HEK293 (cell line): ENCODE measurements at regions not wholly inside any gene's neighbourhood (a gene's known extent, or its start where the extent isn't known, plus 50 kb on each side); places are given as distances from the start of the nearest gene placed in this dataset.

Experiments
- CTCF ChIA-PET: fragments of 350-600 bp; formaldehyde crosslinking; extraction: SDS; loops from one replicate; lab custom pipeline; 2021; ENCODE audit warnings: antibody characterized with exemption; lab: Yijun Ruan, JAX
- POLR2A ChIA-PET: fragments of 300-600 bp; formaldehyde crosslinking; extraction: SDS; loops from one replicate; lab custom pipeline; 2020; ENCODE audit warnings: antibody characterized with exemption, inconsistent platforms; lab: Yijun Ruan, JAX
- H3K27ac ChIP-seq: fragments of 200-500 bp; sonication (Bioruptor generic); 2 replicates; pipeline ENCODE4 v1.5.1; 2014; ENCODE audit warnings: low read depth, low read length, control low read depth, inconsistent platforms; ENCODE audit errors: extremely low read depth
- H3K36me3 ChIP-seq, 2 experiments: fragments of 200-500 bp in 1 of 2; sonication (Bioruptor generic) in 1 of 2; 1 replicate in 1 of 2; 2 replicates in 1 of 2; pipeline ENCODE4 v1.5.1; 2014 to 2017; ENCODE audit warnings: inconsistent platforms in 2 of 2, low read length in 2 of 2; ENCODE audit not compliant: control insufficient read depth in 2 of 2, insufficient read depth in 1 of 2
- H3K4me1 ChIP-seq: fragments of 200-500 bp; sonication (Bioruptor generic); 2 replicates; pipeline ENCODE4 v1.5.1; 2014; ENCODE audit warnings: mild to moderate bottlenecking, low read length, inconsistent platforms; ENCODE audit not compliant: control insufficient read depth, insufficient read depth
- H3K4me3 ChIP-seq: 2 replicates; pipeline ENCODE4 v1.5.1; 2011; ENCODE audit warnings: low read depth, mild to moderate bottlenecking, control low read depth, low read length, moderate library complexity
- H3K9me3 ChIP-seq: fragments of 200-500 bp; sonication (Bioruptor generic); 2 replicates; pipeline ENCODE4 v1.5.1; 2014; ENCODE audit warnings: low read depth, low read length, inconsistent platforms; ENCODE audit not compliant: control insufficient read depth, insufficient read depth
- GLIS2 ChIP-seq: fragments of 450-650 bp; formaldehyde crosslinking; IDR thresholded peaks from 2 replicates; pipeline ENCODE4 v1.5.1; 2016; ENCODE audit warnings: missing biosample characterization, missing genetic modification characterization
- KLF1 ChIP-seq: fragments of 450-650 bp; formaldehyde crosslinking; IDR thresholded peaks from 2 replicates; pipeline ENCODE4 v1.5.1; 2016; ENCODE audit warnings: missing biosample characterization, missing genetic modification characterization
- MYNN ChIP-seq: fragments of 450-650 bp; formaldehyde crosslinking; IDR thresholded peaks from 2 replicates; pipeline ENCODE4 v1.5.1; 2016; ENCODE audit warnings: missing biosample characterization, missing genetic modification characterization, borderline replicate concordance
- MZF1 ChIP-seq: fragments of 450-650 bp; formaldehyde crosslinking; IDR thresholded peaks from 2 replicates; pipeline ENCODE4 v1.5.1; 2017; ENCODE audit warnings: missing biosample characterization, missing genetic modification characterization, borderline replicate concordance
- PRDM10 ChIP-seq: fragments of 450-650 bp; formaldehyde crosslinking; IDR thresholded peaks from 2 replicates; pipeline ENCODE4 v1.5.1; 2016; ENCODE audit warnings: missing biosample characterization, missing genetic modification characterization
- RBAK ChIP-seq: fragments of 450-650 bp; formaldehyde crosslinking; IDR thresholded peaks from 2 replicates; pipeline ENCODE4 v1.5.1; 2016; ENCODE audit warnings: missing biosample characterization, missing genetic modification characterization
- SP7 ChIP-seq: fragments of 450-650 bp; formaldehyde crosslinking; IDR thresholded peaks from 2 replicates; pipeline ENCODE4 v1.5.1; 2016; ENCODE audit warnings: missing biosample characterization, missing genetic modification characterization
- TSHZ1 ChIP-seq: fragments of 450-650 bp; formaldehyde crosslinking; IDR thresholded peaks from 2 replicates; pipeline ENCODE4 v1.5.1; 2016; ENCODE audit warnings: missing biosample characterization, missing genetic modification characterization, borderline replicate concordance
- ZBTB44 ChIP-seq: fragments of 450-650 bp; IDR thresholded peaks from 2 replicates; pipeline ENCODE4 v1.5.1; 2018; ENCODE audit warnings: missing biosample characterization, mild to moderate bottlenecking, missing genetic modification characterization
- ZFP3 ChIP-seq: fragments of 450-650 bp; formaldehyde crosslinking; IDR thresholded peaks from 2 replicates; pipeline ENCODE4 v1.5.1; 2016; ENCODE audit warnings: low read depth, missing biosample characterization, missing genetic modification characterization
- ZIC2 ChIP-seq: fragments of 450-650 bp; formaldehyde crosslinking; IDR thresholded peaks from 2 replicates; pipeline ENCODE4 v1.5.1; 2016; ENCODE audit warnings: missing biosample characterization, missing genetic modification characterization
- ZNF114 ChIP-seq: fragments of 450-650 bp; formaldehyde crosslinking; IDR thresholded peaks from 2 replicates; pipeline ENCODE4 v1.5.0; 2017; ENCODE audit warnings: missing biosample characterization, missing genetic modification characterization
- ZNF133 ChIP-seq: fragments of 450-650 bp; formaldehyde crosslinking; IDR thresholded peaks from 2 replicates; pipeline ENCODE4 v1.5.1; 2016; ENCODE audit warnings: missing biosample characterization, missing genetic modification characterization
- ZNF155 ChIP-seq: fragments of 450-650 bp; formaldehyde crosslinking; IDR thresholded peaks from 2 replicates; pipeline ENCODE4 v1.5.1; 2016; ENCODE audit warnings: missing biosample characterization, missing genetic modification characterization
- ZNF174 ChIP-seq: fragments of 450-650 bp; formaldehyde crosslinking; IDR thresholded peaks from 2 replicates; pipeline ENCODE4 v1.5.0; 2017; ENCODE audit warnings: missing biosample characterization, mild to moderate bottlenecking, missing genetic modification characterization
- ZNF223 ChIP-seq: fragments of 450-650 bp; formaldehyde crosslinking; IDR thresholded peaks from 2 replicates; pipeline ENCODE4 v1.5.1; 2016; ENCODE audit warnings: missing biosample characterization, missing genetic modification characterization
- ZNF433 ChIP-seq: fragments of 450-650 bp; formaldehyde crosslinking; IDR thresholded peaks from 2 replicates; pipeline ENCODE4 v1.5.1; 2016; ENCODE audit warnings: missing biosample characterization, missing genetic modification characterization, low read depth
- ZNF585B ChIP-seq: fragments of 450-650 bp; formaldehyde crosslinking; IDR thresholded peaks from 2 replicates; pipeline ENCODE4 v1.5.1; 2016; ENCODE audit warnings: missing biosample characterization, missing genetic modification characterization
- ZNF624 ChIP-seq: fragments of 450-650 bp; formaldehyde crosslinking; IDR thresholded peaks from 2 replicates; pipeline ENCODE4 v1.5.1; 2017; ENCODE audit warnings: missing biosample characterization, missing genetic modification characterization
- ZNF645 ChIP-seq: fragments of 450-650 bp; formaldehyde crosslinking; IDR thresholded peaks from 2 replicates; pipeline ENCODE4; 2016; ENCODE audit warnings: missing biosample characterization, missing genetic modification characterization
- ZNF704 ChIP-seq: fragments of 450-650 bp; formaldehyde crosslinking; IDR thresholded peaks from 2 replicates; pipeline ENCODE4 v1.5.1; 2016; ENCODE audit warnings: missing biosample characterization, missing genetic modification characterization
- ZNF777 ChIP-seq: fragments of 450-650 bp; formaldehyde crosslinking; IDR thresholded peaks from 2 replicates; pipeline ENCODE4 v1.5.1; 2017; ENCODE audit warnings: missing biosample characterization, missing genetic modification characterization, borderline replicate concordance
- ZSCAN18 ChIP-seq: fragments of 450-650 bp; formaldehyde crosslinking; IDR thresholded peaks from 2 replicates; pipeline ENCODE4 v1.5.1; 2016; ENCODE audit warnings: missing biosample characterization, missing genetic modification characterization

GRCh38 chr7:118877187-118877586 is 652.7 kb downstream of the ANKRD7 start:
- CTCF ChIA-PET = no interaction called here
- no peaks in the 10 kb centered on the region for H3K4me1 ChIP-seq
- H3K4me3 ChIP-seq = no peak overlapping the region
- TF ChIP-seq ZNF645 (tag by site-specific recombination) (no peak), ZNF155 (tag by site-specific recombination) (no peak), ZNF585B (no peak), ZNF433 (tag by site-specific recombination) (no peak), ZNF777 (tag by site-specific recombination) (no peak), RBAK (tag by site-specific recombination) (no peak), ZNF174 (tag by site-specific recombination) (no peak), SP7 (no peak), PRDM10 (tag by site-specific recombination) (no peak), ZSCAN18 (tag by site-specific recombination) (no peak), ZNF704 (tag by site-specific recombination) (no peak), ZNF133 (tag by site-specific recombination) (no peak), KLF1 (tag by site-specific recombination) (no peak), TSHZ1 (tag by site-specific recombination) (no peak)
- TF ChIP-seq, all 188 proteins: peak for 0
- Histone ChIP-seq H3K27ac (no peak overlapping the region), H3K36me3 (no peaks in the 10 kb centered on the region), H3K9me3 (no peaks in the 10 kb centered on the region)
- POLR2A ChIA-PET = no interaction called here

GRCh38 chr7:118878336-118878735 is 653.8 kb downstream of the ANKRD7 start:
- Histone ChIP-seq H3K27ac (no peak overlapping the region), H3K4me3 (no peak overlapping the region), H3K4me1 (no peaks in the 10 kb centered on the region), H3K36me3 (no peaks in the 10 kb centered on the region), H3K9me3 (no peaks in the 10 kb centered on the region)
- CTCF ChIA-PET = no interaction called here
- POLR2A ChIA-PET = no interaction called here
- no peak for TF ChIP-seq ZNF223
- no peak for TF ChIP-seq GLIS2 (tag by site-specific recombination)
- no peak for TF ChIP-seq ZNF624 (tag by site-specific recombination)
- no peak for TF ChIP-seq ZFP3 (tag by site-specific recombination)
- no peak for TF ChIP-seq ZIC2
- TF ChIP-seq ZNF114 (tag by site-specific recombination) = no peak
- TF ChIP-seq MZF1 = no peak
- no peak for TF ChIP-seq ZBTB44
- TF ChIP-seq MYNN (tag by site-specific recombination) = no peak
